Keratinocyte (primary cell): ENCODE measurements at regions not wholly inside any gene's neighbourhood (a gene's known extent, or its start where the extent isn't known, plus 50 kb on each side); places are given as distances from the start of the nearest gene placed in this dataset.
"Not testable (repeated sequence)": the region's sequence is repeated elsewhere in the genome, so short reads cannot be mapped to it uniquely, and the experiment has no call there.

Experiments
- DNase-seq: peaks from one replicate; pipeline ENCODE4 v3.0.0-alpha.2; 2011; ENCODE audit warnings: low read depth, missing footprints, low spot score
- FAIRE-seq: peaks from 2 replicates; lab custom pipeline; 2011; peaks lifted over from hg19 to GRCh38; lab: Jason Lieb, UNC
- H2AFZ ChIP-seq: 2 replicates; pipeline ENCODE4 v1.6.0; 2012; ENCODE audit warnings: low read length, control low read depth, inconsistent platforms; ENCODE audit not compliant: control insufficient read depth
- H3K27ac ChIP-seq: 2 replicates; pipeline ENCODE4 v1.5.1; 2011; ENCODE audit warnings: low read length; ENCODE audit not compliant: control insufficient read depth, insufficient read depth
- H3K27me3 ChIP-seq: 3 replicates; pipeline ENCODE4 v1.6.0; 2011; ENCODE audit warnings: low read length; ENCODE audit not compliant: control insufficient read depth, insufficient read depth; ENCODE audit errors: extremely low read depth
- H3K36me3 ChIP-seq, 2 experiments: 2 replicates in 1 of 2; 3 replicates in 1 of 2; pipeline ENCODE4 v1.5.1; 2011; ENCODE audit warnings: low read length in 2 of 2, mild to moderate bottlenecking in 1 of 2; ENCODE audit not compliant: control insufficient read depth in 2 of 2, insufficient read depth in 2 of 2; ENCODE audit errors: extremely low read depth in 1 of 2
- H3K4me1 ChIP-seq: 3 replicates; pipeline ENCODE4 v1.5.1; 2011; ENCODE audit warnings: low read length; ENCODE audit not compliant: control insufficient read depth, insufficient read depth; ENCODE audit errors: extremely low read depth
- H3K4me2 ChIP-seq: 3 replicates; pipeline ENCODE4 v1.6.0; 2011; ENCODE audit warnings: low read depth, low read length; ENCODE audit not compliant: control insufficient read depth, insufficient read depth; ENCODE audit errors: extremely low read depth
- H3K4me3 ChIP-seq, 3 experiments: fragments of 200-600 bp in 1 of 3; sonication (generic) in 1 of 3; 2 replicates in 2 of 3; 3 replicates in 1 of 3; pipeline ENCODE4 v1.5.1; 2011 to 2016; ENCODE audit warnings: low read length in 3 of 3, mild to moderate bottlenecking in 3 of 3, control low read depth in 2 of 3, inconsistent platforms in 1 of 3, low read depth in 1 of 3, mixed read lengths in 1 of 3, mixed run types in 1 of 3, moderate library complexity in 1 of 3; ENCODE audit not compliant: control insufficient read depth in 2 of 3, insufficient read depth in 2 of 3; ENCODE audit errors: extremely low read depth in 1 of 3
- H3K79me2 ChIP-seq: 2 replicates; pipeline ENCODE4 v1.6.0; 2012; ENCODE audit warnings: low read length; ENCODE audit not compliant: control insufficient read depth, insufficient read depth
- H3K9ac ChIP-seq: 3 replicates; pipeline ENCODE4 v1.6.0; 2011; ENCODE audit warnings: low read length; ENCODE audit not compliant: control insufficient read depth, insufficient read depth; ENCODE audit errors: extremely low read depth
- H3K9me1 ChIP-seq: 3 replicates; pipeline ENCODE4 v1.6.0; 2011; ENCODE audit warnings: low read length; ENCODE audit not compliant: control insufficient read depth, insufficient read depth; ENCODE audit errors: extremely low read depth
- H3K9me3 ChIP-seq: 2 replicates; pipeline ENCODE4 v1.5.1; 2012; ENCODE audit warnings: low read depth, low read length; ENCODE audit not compliant: control insufficient read depth
- H4K20me1 ChIP-seq: 3 replicates; pipeline ENCODE4 v1.6.0; 2011; ENCODE audit warnings: low read length; ENCODE audit not compliant: control insufficient read depth, insufficient read depth; ENCODE audit errors: extremely low read depth
- CTCF ChIP-seq, 3 experiments: IDR thresholded peaks in 1 of 3; conservative IDR thresholded peaks in 1 of 3; optimal IDR thresholded peaks in 1 of 3; 2 replicates in 2 of 3; 3 replicates in 1 of 3; pipeline versions ENCODE3 to v1.5.1; 2011; ENCODE audit warnings: low read length in 3 of 3, mild to moderate bottlenecking in 3 of 3, moderate library complexity in 2 of 3, control low read depth in 1 of 3, inconsistent platforms in 1 of 3; ENCODE audit not compliant: insufficient read depth in 2 of 3; ENCODE audit errors: extremely low read depth in 1 of 3
- dilution Hi-C: fragments of 300-500 bp; cut with MboI; formaldehyde crosslinking; loops from one replicate; pipeline ENCODE4 v1.7.0; 2020; ENCODE audit warnings: low sequenced_read_pairs; ENCODE audit not compliant: extremely low pct_ligation_motif_present

- H3K9me1 ChIP-seq, result no peaks in the 10 kb centered on the region
Observed at GRCh38 chr1:83490988-83491387, 507.9 kb downstream of the TTLL7 start.

GRCh38 chr1:83488105-83488504 is 510.8 kb downstream of the TTLL7 start:
- H4K20me1 ChIP-seq, H3K27me3 ChIP-seq, H3K9me1 ChIP-seq, H3K9ac ChIP-seq, DNase-seq, H3K36me3 ChIP-seq, H3K4me1 ChIP-seq, H3K27ac ChIP-seq, H3K4me2 ChIP-seq, H3K4me3 ChIP-seq, dilution Hi-C loops, H2AFZ ChIP-seq, H3K79me2 ChIP-seq, H3K9me3 ChIP-seq: not testable (repeated sequence)
- FAIRE-seq, result peak; percentile 84

More at GRCh38 chr1:83490988-83491387, 507.9 kb downstream of the TTLL7 start:
- Histone ChIP-seq H3K4me3 (no peak overlapping the region), H3K4me1 (no peaks in the 10 kb centered on the region), H4K20me1 (no peaks in the 10 kb centered on the region), H3K9me3 (no peaks in the 10 kb centered on the region), H3K27ac (no peak overlapping the region), H3K36me3 (no peaks in the 10 kb centered on the region), H2AFZ (no peak overlapping the region), H3K27me3 (no peaks in the 10 kb centered on the region), H3K4me2 (no peak overlapping the region), H3K9ac (no peak overlapping the region), H3K79me2 (no peaks in the 10 kb centered on the region)
- no peak for TF ChIP-seq CTCF (optimal IDR thresholded peaks at IDR 0.05 in 1 of 3, IDR thresholded peaks at IDR 0.05 in 1 of 3, conservative IDR thresholded peaks at IDR 0.05 in 1 of 3; ENCODE audit: extremely low read depth in 1 of 3, insufficient read depth in 2 of 3, low read length in 3 of 3)
- dilution Hi-C loops, result no loop called here
- DNase-seq (no peak), FAIRE-seq (no peak)

- H3K27ac ChIP-seq, H3K9me3 ChIP-seq, H4K20me1 ChIP-seq, H3K4me3 ChIP-seq, dilution Hi-C loops, H3K4me2 ChIP-seq, H3K36me3 ChIP-seq, DNase-seq, H3K9me1 ChIP-seq, H2AFZ ChIP-seq, H3K4me1 ChIP-seq, H3K9ac ChIP-seq, H3K79me2 ChIP-seq, H3K27me3 ChIP-seq, FAIRE-seq: not testable (repeated sequence)
Observed at GRCh38 chr1:83487460-83487859, 511.5 kb downstream of the TTLL7 start.

DNA sequence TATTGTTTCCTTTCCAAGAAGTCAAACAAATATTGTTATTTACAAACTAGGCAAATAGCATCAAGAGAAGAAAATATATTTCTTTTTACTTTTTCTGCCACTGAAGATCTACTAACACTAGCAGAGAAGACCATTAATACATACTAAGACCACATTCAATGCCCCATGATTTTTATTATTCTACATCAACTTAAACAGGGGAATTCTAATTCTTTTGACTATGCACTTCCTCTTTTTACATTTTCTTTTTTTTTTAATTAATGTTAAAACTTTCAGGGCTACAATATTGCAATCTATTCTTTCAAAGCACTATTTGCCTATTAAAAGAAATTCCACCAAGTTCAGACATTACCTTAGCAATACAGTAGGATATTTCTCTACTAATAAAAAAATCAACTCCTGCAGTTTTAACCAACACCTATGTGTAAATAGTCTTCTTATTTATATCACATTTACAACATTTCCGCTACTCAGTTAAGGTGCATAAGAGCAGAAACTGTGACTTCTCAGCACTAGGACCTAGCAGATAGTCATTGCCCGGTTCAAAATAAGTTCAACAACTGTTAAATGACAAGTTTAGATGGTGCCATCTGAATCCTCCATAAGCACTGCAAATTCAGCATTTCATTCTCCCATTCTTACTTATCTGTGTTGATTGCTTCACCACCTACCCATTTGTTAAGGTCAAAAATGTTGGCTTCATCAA is 513.5 kb downstream of the TTLL7 start:
- H3K36me3 ChIP-seq, H3K4me3 ChIP-seq, dilution Hi-C loops, H3K9me1 ChIP-seq, H3K9me3 ChIP-seq, H3K9ac ChIP-seq, H2AFZ ChIP-seq, H3K27me3 ChIP-seq, H3K4me2 ChIP-seq, H4K20me1 ChIP-seq, DNase-seq, H3K4me1 ChIP-seq, H3K79me2 ChIP-seq, H3K27ac ChIP-seq: not testable (repeated sequence)
- peak; percentile 57 for FAIRE-seq
